A549 (cell line): ENCODE measurements at regions not wholly inside any gene's neighbourhood (a gene's known extent, or its start where the extent isn't known, plus 50 kb on each side); places are given as distances from the start of the nearest gene placed in this dataset.

Source experiments
- ATAC-seq, 2 experiments: fragments of 200-7000 bp in 1 of 2; fragments of >200 bp in 1 of 2; cut with Nextera tagmentation in 1 of 2; cut with Tn5 transposase in 1 of 2; 3 replicates each; pipeline versions ENCODE4 v1.8.0 to v1.9.1; 2018 to 2020; ENCODE audit warnings: mild to moderate bottlenecking in 1 of 2, moderate library complexity in 1 of 2
- CTCF ChIA-PET: fragments of 300-600 bp; sonication (Branson Sonifier 250); formaldehyde crosslinking; extraction: SDS; loops from one replicate; lab custom pipeline; 2021; ENCODE audit warnings: antibody characterized with exemption, inconsistent platforms; lab: Yijun Ruan, JAX
- POLR2A ChIA-PET: fragments of 350-600 bp; formaldehyde crosslinking; extraction: SDS; loops from one replicate; lab custom pipeline; 2021; ENCODE audit warnings: antibody characterized with exemption, inconsistent platforms; lab: Yijun Ruan, JAX
- DNase-seq, 2 experiments: peaks; one replicate each; pipeline versions ENCODE4 v3.0.0 to v3.0.0-alpha.2; 2011 to 2016; ENCODE audit warnings: low read depth in 1 of 2, low spot score in 1 of 2
- FAIRE-seq: peaks from 2 replicates; lab custom pipeline; 2011; peaks lifted over from hg19 to GRCh38; lab: Jason Lieb, UNC
- H3K27ac ChIP-seq, 2 experiments: fragments of >200 bp; sonication (Bioruptor Twin); formaldehyde crosslinking; 3 replicates each; pipeline ENCODE4 v1.5.1; 2016 to 2017
- H3K4me1 ChIP-seq: fragments of >200 bp; sonication (Bioruptor Twin); formaldehyde crosslinking; 3 replicates; pipeline ENCODE4 v1.6.1; 2016
- H3K4me2 ChIP-seq: fragments of >200 bp; sonication (Bioruptor Twin); formaldehyde crosslinking; 3 replicates; pipeline ENCODE4 v1.6.1; 2016
- H3K4me3 ChIP-seq: fragments of >200 bp; sonication (Bioruptor Twin); formaldehyde crosslinking; 3 replicates; pipeline ENCODE4 v1.5.1; 2016
- H3K9me3 ChIP-seq: fragments of >200 bp; sonication (Bioruptor Twin); formaldehyde crosslinking; 3 replicates; pipeline ENCODE4 v1.6.1; 2016
- CBX8 ChIP-seq: fragments of 200-600 bp; sonication (generic); IDR thresholded peaks from 2 replicates; pipeline ENCODE4 v1.6.1; 2016
- CEBPB ChIP-seq, 2 experiments: fragments of >200 bp in 1 of 2; sonication (Bioruptor Twin) in 1 of 2; formaldehyde crosslinking in 1 of 2; IDR thresholded peaks; 2 replicates each; pipeline ENCODE4 v1.6.1; 2012 to 2016
- CHD2 ChIP-seq: fragments of 150-350 bp; IDR thresholded peaks from 2 replicates; pipeline ENCODE4 v1.6.1; 2014; ENCODE audit warnings: low read length; ENCODE audit not compliant: partially characterized antibody
- CHD4 ChIP-seq: fragments of 200-600 bp; sonication (generic); IDR thresholded peaks from 2 replicates; pipeline ENCODE4 v1.6.1; 2016; ENCODE audit warnings: antibody characterized with exemption, mild to moderate bottlenecking, borderline replicate concordance
- EHF ChIP-seq: fragments of 250-450 bp; sonication (Bioruptor Pico); IDR thresholded peaks from 2 replicates; pipeline ENCODE4 v1.5.0; 2020; ENCODE audit warnings: mild to moderate bottlenecking
- EHMT2 ChIP-seq: fragments of 200-600 bp; sonication (generic); IDR thresholded peaks from 2 replicates; pipeline ENCODE4 v1.6.1; 2016; ENCODE audit warnings: antibody characterized with exemption, low read depth, mild to moderate bottlenecking, moderate library complexity
- EP300 ChIP-seq, 2 experiments: fragments of >200 bp; sonication (Bioruptor Twin); formaldehyde crosslinking; IDR thresholded peaks; 2 replicates in 1 of 2; 3 replicates in 1 of 2; pipeline ENCODE4 v1.6.1; 2016 to 2017
- ESRRA ChIP-seq: fragments of 150-350 bp; IDR thresholded peaks from 2 replicates; pipeline ENCODE4 v1.6.1; 2014; ENCODE audit warnings: mild to moderate bottlenecking, low read length, borderline replicate concordance
- GATA3 ChIP-seq: IDR thresholded peaks from 2 replicates; pipeline ENCODE4 v1.6.1; 2012; ENCODE audit warnings: borderline replicate concordance
- HEYL ChIP-seq: fragments of 250-450 bp; sonication (Bioruptor Pico); IDR thresholded peaks from 2 replicates; pipeline ENCODE4 v1.8.0; 2021; ENCODE audit warnings: mild to moderate bottlenecking, moderate library complexity
- HMGXB4 ChIP-seq: fragments of 250-450 bp; sonication (Bioruptor Pico); IDR thresholded peaks from 2 replicates; pipeline ENCODE4 v1.5.0; 2021; ENCODE audit warnings: mild to moderate bottlenecking, moderate library complexity, borderline replicate concordance
- HOXA7 ChIP-seq: fragments of 250-450 bp; sonication (Bioruptor Pico); IDR thresholded peaks from 2 replicates; pipeline ENCODE4 v1.5.0; 2020; ENCODE audit warnings: mild to moderate bottlenecking, moderate library complexity
- JUN ChIP-seq, 2 experiments: fragments of >200 bp; sonication (Bioruptor Twin); formaldehyde crosslinking; IDR thresholded peaks; 2 replicates in 1 of 2; 3 replicates in 1 of 2; pipeline ENCODE4 v1.6.1; 2016 to 2017
- JUNB ChIP-seq: fragments of >200 bp; sonication (Bioruptor Twin); formaldehyde crosslinking; IDR thresholded peaks from 2 replicates; pipeline ENCODE4 v1.6.1; 2016
- KDM5A ChIP-seq: fragments of 200-600 bp; sonication (generic); IDR thresholded peaks from 2 replicates; pipeline ENCODE4 v1.6.1; 2016; ENCODE audit warnings: antibody characterized with exemption, mild to moderate bottlenecking
- MAFK ChIP-seq: fragments of 450-650 bp; IDR thresholded peaks from 2 replicates; pipeline ENCODE4 v1.6.1; 2014; ENCODE audit not compliant: partially characterized antibody
- POLR2AphosphoS2 ChIP-seq: conservative IDR thresholded peaks from 2 replicates; pipeline ENCODE4 v1.6.1; 2012; ENCODE audit warnings: low read length, improper control_type of control experiment, inconsistent platforms
- RARB ChIP-seq: fragments of 250-450 bp; sonication (Bioruptor Pico); IDR thresholded peaks from 2 replicates; pipeline ENCODE4 v1.8.0; 2021; ENCODE audit warnings: mild to moderate bottlenecking, moderate library complexity
- REST ChIP-seq: fragments of 200-600 bp; sonication (generic); IDR thresholded peaks from 2 replicates; pipeline ENCODE4 v1.6.1; 2016; ENCODE audit warnings: antibody characterized with exemption, mild to moderate bottlenecking, moderate library complexity
- RFX5 ChIP-seq: fragments of 450-650 bp; IDR thresholded peaks from 2 replicates; pipeline ENCODE4 v1.7.1; 2014; ENCODE audit warnings: antibody characterized with exemption, mild to moderate bottlenecking, moderate library complexity
- SMC3 ChIP-seq: fragments of >200 bp; sonication (Bioruptor Twin); formaldehyde crosslinking; IDR thresholded peaks from 3 replicates; pipeline ENCODE4 v1.6.1; 2018; ENCODE audit warnings: inconsistent platforms
- ZNF302 ChIP-seq: fragments of 250-450 bp; sonication (Bioruptor Pico); IDR thresholded peaks from 2 replicates; pipeline ENCODE4 v1.9.0; 2021; ENCODE audit warnings: inconsistent platforms, mild to moderate bottlenecking, moderate library complexity
- WGBS: methylation state at CpG from one replicate; pipeline ENCODE4 v1.1.6; 2017; ENCODE audit errors: missing lambda C conversion rate; 5-methylcytosine and 5-hydroxymethylcytosine counted together

GRCh38 chr6:126628125-126628524 lies 288.2 kb downstream of the CENPW start:
- WGBS, result 7% methylated on average over 3 of the region's 3 CpGs
- no peaks in the 10 kb centered on the region for H3K9me3 ChIP-seq
- no peak for TF ChIP-seq SMC3
- TF ChIP-seq EHF (CRISPR knock-in tag), result no peak
- TF ChIP-seq HOXA7 (CRISPR knock-in tag), result no peak
- TF ChIP-seq POLR2AphosphoS2, result no peak
- TF ChIP-seq EP300 (IDR thresholded peaks at IDR 0.05), result no peak
- no peak for TF ChIP-seq EHMT2
- TF ChIP-seq ESRRA, result no peak
- TF ChIP-seq RFX5, result no peak
- TF ChIP-seq REST, result no peak
- TF ChIP-seq GATA3, result no peak
- no peak for TF ChIP-seq CBX8
- H3K4me1 ChIP-seq, result peaks cover 4% of the 10 kb centered on the region; the same call in 1 of the 3 replicates
- ATAC-seq (peak in 1 of 2 experiments; percentile 44; a peak in 2 of 6 replicates), FAIRE-seq (no peak), DNase-seq (peak in 1 of 2 experiments; percentile 11)
- no peak overlapping the region for H3K4me2 ChIP-seq
- H3K4me3 ChIP-seq, result no peak overlapping the region
- H3K27ac ChIP-seq, result no peak overlapping the region
- ChIA-PET CTCF (interaction anchor here (0.8 kb wide), 1 partner anchor 16 kb away, joined by 3 read pairs; no protein-coding TSS in a partner anchor), POLR2A (no interaction called here)

GRCh38 chr6:126631363-126631762 lies 291.4 kb downstream of the CENPW start:
- H3K27ac ChIP-seq, result no peak overlapping the region
- DNase-seq (no peak), ATAC-seq (no peak), FAIRE-seq (no peak)
- no peaks in the 10 kb centered on the region for H3K9me3 ChIP-seq
- peaks cover 4% of the 10 kb centered on the region; the same call in 1 of the 3 replicates for H3K4me1 ChIP-seq
- no peak overlapping the region for H3K4me2 ChIP-seq
- 46% methylated on average over 2 of the region's 2 CpGs for WGBS
- TF ChIP-seq JUNB, result no peak
- TF ChIP-seq CEBPB (IDR thresholded peaks at IDR 0.05), result no peak
- no peak for TF ChIP-seq ZNF302 (CRISPR knock-in tag)
- no peak for TF ChIP-seq EP300 (IDR thresholded peaks at IDR 0.05)
- TF ChIP-seq CBX8, result no peak
- TF ChIP-seq REST, result no peak
- TF ChIP-seq JUN (IDR thresholded peaks at IDR 0.05), result no peak
- TF ChIP-seq HEYL (CRISPR knock-in tag), result no peak
- no peak for TF ChIP-seq EHMT2
- no peak for TF ChIP-seq CHD2
- no peak for TF ChIP-seq KDM5A
- no peak for TF ChIP-seq GATA3
- TF ChIP-seq CHD4, result no peak
- TF ChIP-seq HMGXB4, result no peak
- TF ChIP-seq MAFK, result no peak
- TF ChIP-seq RARB (CRISPR knock-in tag), result no peak
- no peak overlapping the region for H3K4me3 ChIP-seq
- POLR2A ChIA-PET, result no interaction called here
- CTCF ChIA-PET, result no interaction called here
